GM12891 (cell line): ENCODE measurements at regions not wholly inside any gene's neighbourhood (a gene's known extent, or its start where the extent isn't known, plus 50 kb on each side); places are given as distances from the start of the nearest gene placed in this dataset.

ENCODE experiments used
- PAX5 ChIP-seq: IDR thresholded peaks from 2 replicates; pipeline ENCODE4 v1.6.1; 2011; ENCODE audit warnings: low read length, moderate library complexity, mild to moderate bottlenecking; ENCODE audit not compliant: insufficient read depth, severe bottlenecking
- POLR2A ChIP-seq: IDR thresholded peaks from 2 replicates; pipeline ENCODE4 v1.6.1; 2011; ENCODE audit warnings: low read depth, low read length, control low read depth
- POLR2AphosphoS5 ChIP-seq: IDR thresholded peaks from 2 replicates; pipeline ENCODE4 v1.6.1; 2011; ENCODE audit warnings: low read depth, low read length, control low read depth
- SPI1 ChIP-seq: IDR thresholded peaks from 2 replicates; pipeline ENCODE4 v1.6.1; 2011; ENCODE audit warnings: low read depth, low read length, control low read depth
- TAF1 ChIP-seq: IDR thresholded peaks from 2 replicates; pipeline ENCODE4 v1.6.1; 2011; ENCODE audit warnings: low read depth, low read length, control low read depth

- TF ChIP-seq POLR2A = no peak
- TF ChIP-seq POLR2AphosphoS5 = no peak
- TF ChIP-seq PAX5 = no peak
- TF ChIP-seq TAF1 = no peak
- TF ChIP-seq SPI1 = no peak
Observed at GRCh38 chr1:80410233-80410632, 1390.5 kb upstream of the ADGRL2 start.
